ENCODE measurements at regions not wholly inside any gene's neighbourhood (a gene's known extent, or its start where the extent isn't known, plus 50 kb on each side); places are given as distances from the start of the nearest gene placed in this dataset.

- TF ChIP-seq POLR2A (IDR thresholded peaks at IDR 0.05): no peak
- no peak for TF ChIP-seq CTCF (IDR thresholded peaks at IDR 0.05)
Measured at GRCh38 chr10:21299330-21299729, 226.2 kb downstream of the SKIDA1 start.
